ENCODE measurements at regions not wholly inside any gene's neighbourhood (a gene's known extent, or its start where the extent isn't known, plus 50 kb on each side); places are given as distances from the start of the nearest gene placed in this dataset.
"Not testable (repeated sequence)": the region's sequence is repeated elsewhere in the genome, so short reads cannot be mapped to it uniquely, and the experiment has no call there.

GRCh38 chr2:35933031-35933430 is 422.5 kb upstream of the CRIM1 start:
- DNase-seq (ENCODE audit: low read depth) = no peak

GRCh38 chr2:35932276-35932963 is 423.2 kb upstream of the CRIM1 start:
- DNase-seq (ENCODE audit: low read depth) = no peak

- no peak for DNase-seq (ENCODE audit: low read depth)
Measured at GRCh38 chr2:35931626-35932025, 424.0 kb upstream of the CRIM1 start.

- no peak for DNase-seq (ENCODE audit: low read depth)
Measured at GRCh38 chr2:35931115-35931514, 424.5 kb upstream of the CRIM1 start.

- no peak for DNase-seq (ENCODE audit: low read depth)
Measured at GRCh38 chr2:35929551-35929950, 426.0 kb upstream of the CRIM1 start.

- DNase-seq (ENCODE audit: low read depth) = no peak
Measured at GRCh38 chr2:35920061-35920460, 435.5 kb upstream of the CRIM1 start.

- DNase-seq (ENCODE audit: low read depth) = no peak
Measured at GRCh38 chr2:35915261-35915660, 440.3 kb upstream of the CRIM1 start.

- DNase-seq (ENCODE audit: low read depth) = no peak
Measured at GRCh38 chr2:35891936-35892335, 463.6 kb upstream of the CRIM1 start.

- DNase-seq (ENCODE audit: low read depth) = no peak
Measured at GRCh38 chr2:35891528-35891927, 464.1 kb upstream of the CRIM1 start.

- DNase-seq (ENCODE audit: low read depth) = no peak
Measured at GRCh38 chr2:35887146-35887545, 468.4 kb upstream of the CRIM1 start.

GRCh38 chr2:35873921-35874320 is 481.7 kb upstream of the CRIM1 start:
- no peak for DNase-seq (ENCODE audit: low read depth)

GRCh38 chr2:35871672-35872071 is 483.9 kb upstream of the CRIM1 start:
- DNase-seq (ENCODE audit: low read depth) = no peak

GRCh38 chr2:35870713-35871112 is 484.9 kb upstream of the CRIM1 start:
- no peak for DNase-seq (ENCODE audit: low read depth)

GRCh38 chr2:35864141-35864540 is 491.4 kb upstream of the CRIM1 start:
- DNase-seq (ENCODE audit: low read depth) = no peak

GRCh38 chr2:35858216-35858615 is 497.4 kb upstream of the CRIM1 start:
- DNase-seq (ENCODE audit: low read depth) = no peak

- DNase-seq (ENCODE audit: low read depth) = no peak
Measured at GRCh38 chr2:35857498-35857897, 498.1 kb upstream of the CRIM1 start.

GRCh38 chr2:35831385-35831784 is 524.2 kb upstream of the CRIM1 start:
- DNase-seq (ENCODE audit: low read depth) = no peak

GRCh38 chr2:35830833-35831232 is 524.7 kb upstream of the CRIM1 start:
- no peak for DNase-seq (ENCODE audit: low read depth)

- DNase-seq (ENCODE audit: low read depth) = no peak
Measured at GRCh38 chr2:35827086-35827485, 528.5 kb upstream of the CRIM1 start.

GRCh38 chr2:35822716-35823115 is 532.9 kb upstream of the CRIM1 start:
- no peak for DNase-seq (ENCODE audit: low read depth)

- no peak for DNase-seq (ENCODE audit: low read depth)
Measured at GRCh38 chr2:35821675-35822074, 533.9 kb upstream of the CRIM1 start.

GRCh38 chr2:35820391-35820790 is 535.2 kb upstream of the CRIM1 start:
- no peak for DNase-seq (ENCODE audit: low read depth)

GRCh38 chr2:35819033-35819432 is 536.5 kb upstream of the CRIM1 start:
- no peak for DNase-seq (ENCODE audit: low read depth)

- DNase-seq (ENCODE audit: low read depth) = not testable (repeated sequence)
Measured at GRCh38 chr2:35818359-35818758, 537.2 kb upstream of the CRIM1 start.

GRCh38 chr2:35814597-35814996 is 541.0 kb upstream of the CRIM1 start:
- not testable (repeated sequence) for DNase-seq (ENCODE audit: low read depth)

All from stimulated activated CD8-positive, alpha-beta memory T cell treated with anti-CD3 and anti-CD28 coated beads, Interleukin-7, amount 100 ng/mL, for 24 hours (primary cell).